Endothelial cell (in vitro differentiated cells): ENCODE measurements at regions not wholly inside any gene's neighbourhood (a gene's known extent, or its start where the extent isn't known, plus 50 kb on each side); places are given as distances from the start of the nearest gene placed in this dataset.
A peak's percentile ranks its signal among the peaks of the same experiment; 100 is the strongest.

Source experiments
- DNase-seq: peaks from one replicate; pipeline ENCODE4 v3.0.0; 2021; ENCODE audit warnings: low spot score
- H3K27ac Mint-ChIP-seq: one replicate; pipeline ENCODE4 v1.8.0; 2021; ENCODE audit warnings: mixed read lengths, inconsistent platforms; ENCODE audit not compliant: unreplicated experiment
- H3K27me3 Mint-ChIP-seq: one replicate; pipeline ENCODE4 v1.8.0; 2021; ENCODE audit warnings: mild to moderate bottlenecking, moderate library complexity, mixed read lengths, inconsistent platforms; ENCODE audit not compliant: unreplicated experiment
- H3K36me3 Mint-ChIP-seq: one replicate; pipeline ENCODE4 v1.8.0; 2021; ENCODE audit warnings: mild to moderate bottlenecking, low read depth, mixed read lengths, inconsistent platforms; ENCODE audit not compliant: unreplicated experiment
- H3K4me1 Mint-ChIP-seq: one replicate; pipeline ENCODE4 v1.8.0; 2021; ENCODE audit warnings: mild to moderate bottlenecking, mixed read lengths, inconsistent platforms; ENCODE audit not compliant: unreplicated experiment
- H3K4me3 Mint-ChIP-seq: one replicate; pipeline ENCODE4 v1.8.0; 2021; ENCODE audit warnings: mild to moderate bottlenecking, mixed read lengths, inconsistent platforms; ENCODE audit not compliant: unreplicated experiment
- H3K9me3 Mint-ChIP-seq: one replicate; pipeline ENCODE4 v1.8.0; 2021; ENCODE audit warnings: mixed read lengths, inconsistent platforms; ENCODE audit not compliant: unreplicated experiment
- CTCF ChIP-seq: fragments of 200-600 bp; sonication (generic); IDR thresholded peaks from one replicate; pipeline ENCODE4 v1.5.0; 2021; ENCODE audit warnings: antibody characterized with exemption; ENCODE audit not compliant: unreplicated experiment

- Mint-ChIP-seq H3K9me3 (no peaks in the 10 kb centered on the region), H3K36me3 (peaks cover 1% of the 10 kb centered on the region), H3K4me1 (no peaks in the 10 kb centered on the region), H3K4me3 (no peak overlapping the region), H3K27ac (no peak overlapping the region), H3K27me3 (no peaks in the 10 kb centered on the region)
- DNase-seq: no peak
- TF ChIP-seq CTCF: no peak
Measured at GRCh38 chr20:60281295-60281694, 323.1 kb downstream of the CDH26 start.

- no peak for DNase-seq
- Mint-ChIP-seq H3K9me3 (no peaks in the 10 kb centered on the region), H3K36me3 (peaks cover 4% of the 10 kb centered on the region)
Measured at GRCh38 chr20:60283281-60283680, 325.1 kb downstream of the CDH26 start.

GRCh38 chr20:60286764-60287163 lies 328.5 kb downstream of the CDH26 start:
- H3K27me3 Mint-ChIP-seq: peaks cover 1% of the 10 kb centered on the region
- H3K36me3 Mint-ChIP-seq: peaks cover 7% of the 10 kb centered on the region
- H3K27ac Mint-ChIP-seq: no peak overlapping the region
- no peak for TF ChIP-seq CTCF
- DNase-seq: no peak
- H3K4me1 Mint-ChIP-seq: peaks cover 4% of the 10 kb centered on the region
- H3K9me3 Mint-ChIP-seq: peaks cover 4% of the 10 kb centered on the region
- no peak overlapping the region for H3K4me3 Mint-ChIP-seq

More at GRCh38 chr20:60283281-60283680, 325.1 kb downstream of the CDH26 start:
- TF ChIP-seq CTCF: no peak
- Mint-ChIP-seq H3K4me1 (no peaks in the 10 kb centered on the region), H3K27me3 (no peaks in the 10 kb centered on the region), H3K27ac (no peak overlapping the region), H3K4me3 (peak overlapping the region; percentile 0)

GRCh38 chr20:60288945-60289344 lies 330.7 kb downstream of the CDH26 start:
- no peak overlapping the region for H3K4me3 Mint-ChIP-seq
- peaks cover 9% of the 10 kb centered on the region for H3K4me1 Mint-ChIP-seq
- no peak for TF ChIP-seq CTCF
- peaks cover 1% of the 10 kb centered on the region for H3K27me3 Mint-ChIP-seq
- H3K27ac Mint-ChIP-seq: no peak overlapping the region
- peaks cover 4% of the 10 kb centered on the region for H3K9me3 Mint-ChIP-seq
- no peak for DNase-seq
- peaks cover 7% of the 10 kb centered on the region for H3K36me3 Mint-ChIP-seq

GRCh38 chr20:60292001-60292520 lies 333.8 kb downstream of the CDH26 start:
- H3K36me3 Mint-ChIP-seq: peaks cover 4% of the 10 kb centered on the region

More at GRCh38 chr20:60292001-60292520, 333.8 kb downstream of the CDH26 start:
- H3K9me3 Mint-ChIP-seq: peaks cover 4% of the 10 kb centered on the region
- TF ChIP-seq CTCF: no peak
- no peak for DNase-seq
- H3K27me3 Mint-ChIP-seq: peaks cover 1% of the 10 kb centered on the region
- no peak overlapping the region for H3K4me3 Mint-ChIP-seq
- H3K4me1 Mint-ChIP-seq: peaks cover 9% of the 10 kb centered on the region
- H3K27ac Mint-ChIP-seq: no peak overlapping the region
